ENCODE measurements at regions not wholly inside any gene's neighbourhood (a gene's known extent, or its start where the extent isn't known, plus 50 kb on each side); places are given as distances from the start of the nearest gene placed in this dataset.

DNA sequence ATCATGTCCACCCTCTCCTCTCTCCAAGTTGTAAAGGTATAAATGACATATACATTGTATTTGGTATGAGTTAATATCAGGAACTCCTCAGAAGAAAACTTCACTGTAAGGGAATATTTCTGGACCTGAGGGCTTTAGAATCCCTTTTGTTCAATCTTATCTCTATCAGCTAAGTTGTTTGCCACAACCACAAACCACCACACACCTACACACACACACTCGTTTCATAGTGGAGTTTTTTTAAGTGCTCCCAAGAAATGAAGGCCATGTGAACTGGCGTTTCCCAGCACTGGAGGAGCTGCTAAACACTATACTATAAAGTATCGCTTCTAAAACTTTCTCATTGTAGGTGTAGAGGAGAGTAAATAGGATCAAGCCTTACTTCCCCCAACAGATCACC lies 64.8 kb upstream of the GHITM start:
- no peak for TF ChIP-seq CTCF (IDR thresholded peaks at IDR 0.05)
- no peak for TF ChIP-seq EP300 (IDR thresholded peaks at IDR 0.05)
